Astrocyte (in vitro differentiated cells and primary cell): ENCODE measurements at regions not wholly inside any gene's neighbourhood (a gene's known extent, or its start where the extent isn't known, plus 50 kb on each side); places are given as distances from the start of the nearest gene placed in this dataset.

ENCODE experiments used
- EZH2 ChIP-seq: IDR thresholded peaks from 2 replicates; pipeline ENCODE4 v1.6.1; 2012; ENCODE audit warnings: mild to moderate bottlenecking, low read length, inconsistent platforms; ENCODE audit not compliant: insufficient read depth
- TF ChIP-seq, protein P1 (sequence below): IDR thresholded peaks from 2 replicates; pipeline ENCODE4 v1.5.1; 2011; ENCODE audit warnings: low read depth, mild to moderate bottlenecking, inconsistent platforms, low read length, moderate library complexity; ENCODE audit not compliant: insufficient read depth

DNA sequence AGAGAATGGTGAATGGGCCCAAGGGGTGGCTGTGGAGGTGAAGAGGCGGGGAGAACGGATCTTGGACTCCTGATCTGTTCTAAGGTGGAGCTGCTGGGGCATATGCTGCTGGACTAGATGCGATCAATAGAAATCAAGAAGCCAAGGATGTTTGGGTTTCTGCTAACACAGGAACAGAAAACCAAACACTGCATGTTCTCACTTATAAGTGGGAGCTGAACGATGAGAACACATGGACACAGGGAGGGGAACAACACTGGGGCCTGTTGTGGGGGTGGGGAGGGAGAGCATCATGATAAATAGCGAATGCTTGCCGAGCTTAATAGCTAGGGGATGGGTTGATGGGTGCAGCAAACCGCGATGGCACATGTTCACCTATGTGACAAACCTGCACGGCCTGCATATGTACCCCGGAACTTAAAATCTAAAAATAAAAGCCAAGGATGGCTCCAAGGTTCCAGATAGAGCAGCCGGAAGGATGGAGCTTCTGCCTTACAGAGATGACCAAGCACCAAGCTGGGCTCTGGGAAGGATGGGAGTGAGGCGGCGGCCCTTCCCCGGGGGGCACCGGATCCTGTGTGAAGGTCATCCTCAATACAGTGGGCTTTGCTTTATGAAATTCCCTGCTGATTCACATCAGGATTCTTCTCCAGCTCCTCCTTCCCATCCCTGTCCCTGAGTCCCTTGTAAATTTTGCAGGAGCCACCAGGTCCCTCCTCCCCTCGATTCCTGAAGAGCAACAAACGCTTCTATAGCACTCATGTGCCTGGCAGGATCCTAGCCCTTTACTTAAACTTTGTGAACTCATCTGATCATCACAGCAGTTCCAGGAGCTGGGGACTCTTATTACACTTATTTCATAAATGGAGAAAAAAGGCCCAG, 109.2 kb upstream of the PTPN1 start:
- TF ChIP-seq, protein P1, sequence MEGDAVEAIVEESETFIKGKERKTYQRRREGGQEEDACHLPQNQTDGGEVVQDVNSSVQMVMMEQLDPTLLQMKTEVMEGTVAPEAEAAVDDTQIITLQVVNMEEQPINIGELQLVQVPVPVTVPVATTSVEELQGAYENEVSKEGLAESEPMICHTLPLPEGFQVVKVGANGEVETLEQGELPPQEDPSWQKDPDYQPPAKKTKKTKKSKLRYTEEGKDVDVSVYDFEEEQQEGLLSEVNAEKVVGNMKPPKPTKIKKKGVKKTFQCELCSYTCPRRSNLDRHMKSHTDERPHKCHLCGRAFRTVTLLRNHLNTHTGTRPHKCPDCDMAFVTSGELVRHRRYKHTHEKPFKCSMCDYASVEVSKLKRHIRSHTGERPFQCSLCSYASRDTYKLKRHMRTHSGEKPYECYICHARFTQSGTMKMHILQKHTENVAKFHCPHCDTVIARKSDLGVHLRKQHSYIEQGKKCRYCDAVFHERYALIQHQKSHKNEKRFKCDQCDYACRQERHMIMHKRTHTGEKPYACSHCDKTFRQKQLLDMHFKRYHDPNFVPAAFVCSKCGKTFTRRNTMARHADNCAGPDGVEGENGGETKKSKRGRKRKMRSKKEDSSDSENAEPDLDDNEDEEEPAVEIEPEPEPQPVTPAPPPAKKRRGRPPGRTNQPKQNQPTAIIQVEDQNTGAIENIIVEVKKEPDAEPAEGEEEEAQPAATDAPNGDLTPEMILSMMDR: no peak
- TF ChIP-seq EZH2: no peak
